ENCODE measurements at regions not wholly inside any gene's neighbourhood (a gene's known extent, or its start where the extent isn't known, plus 50 kb on each side); places are given as distances from the start of the nearest gene placed in this dataset.

- ChIA-PET CTCF (no interaction called here), POLR2A (ENCODE audit: unreplicated experiment) (no interaction called here)
- intact Hi-C loops (cut with micrococcal nuclease) (no loop called here), in situ Hi-C loops (cut with MboI; ENCODE audit: low sequenced_read_pairs) (loop anchor here (25.0 kb wide), 1 partner anchor 109 kb away; no protein-coding TSS in a partner anchor), dilution Hi-C loops (cut with HindIII; ENCODE audit: low sequenced_read_pairs, unreplicated experiment) (no loop called here)
- no peak overlapping the region for H3K18ac ChIP-seq (ENCODE audit: low read depth, low read length)
- no peaks in the 10 kb centered on the region for H3K79me1 ChIP-seq (ENCODE audit: low read depth in 1 of 2, low read length in 2 of 2)
- no peak overlapping the region for H3K56ac ChIP-seq (ENCODE audit: extremely low read depth, insufficient read depth, low read length)
- DNase-seq, result no peak
- H3K4me3 ChIP-seq (ENCODE audit: insufficient read depth, low read depth, low read length), result no peak overlapping the region
- H3K9me3 ChIP-seq (ENCODE audit: control insufficient read depth, insufficient read depth, low read length), result peaks cover 14% of the 10 kb centered on the region
- H3K27ac ChIP-seq (ENCODE audit: insufficient read depth, low read length), result no peak overlapping the region
- H3K4me1 ChIP-seq (ENCODE audit: control insufficient read depth, insufficient read depth, low read length), result no peaks in the 10 kb centered on the region
- H3K27me3 ChIP-seq (ENCODE audit: control insufficient read depth, insufficient read depth, low read length), result no peaks in the 10 kb centered on the region
- H2BK20ac ChIP-seq (ENCODE audit: low read depth, low read length), result no peak overlapping the region
- BruUV-seq (replicated peaks), result no TSS peak
- no peak overlapping the region for H4K91ac ChIP-seq (ENCODE audit: insufficient read depth, low read depth, low read length)
- H3K4ac ChIP-seq (ENCODE audit: low read depth, low read length), result no peak overlapping the region
- 50% methylated on average over 1 of the region's 5 CpGs; no CpG with 5 or more reads in 1 of the 2 experiments for WGBS, 2 experiments (ENCODE audit: extremely low coverage in 2 of 2, insufficient read length in 1 of 2)
- no peak overlapping the region for H3K9ac ChIP-seq (ENCODE audit: low read depth, low read length)
- no peak overlapping the region for H4K8ac ChIP-seq (ENCODE audit: low read depth in 2 of 2, low read length in 2 of 2)
- no peak overlapping the region for H2AK9ac ChIP-seq (replicated peaks; ENCODE audit: low read depth, low read length, poor library complexity)
- H4K20me1 ChIP-seq (ENCODE audit: insufficient read depth, low read length), result no peaks in the 10 kb centered on the region
- no peak overlapping the region for H2AFZ ChIP-seq (replicated peaks; ENCODE audit: low read length, poor library complexity)
- no peak overlapping the region for H3K14ac ChIP-seq (replicated peaks; ENCODE audit: low read depth, low read length)
- no peak overlapping the region for H4K5ac ChIP-seq (ENCODE audit: low read depth, low read length)
- no peak overlapping the region for H2BK5ac ChIP-seq (ENCODE audit: low read depth, low read length, poor library complexity, severe bottlenecking)
- TF ChIP-seq FOS (IDR thresholded peaks at IDR 0.05; ENCODE audit: low read depth, low read length) (no peak), ELK1 (IDR thresholded peaks at IDR 0.05; ENCODE audit: borderline replicate concordance, low read depth, low read length) (no peak), RFX5 (IDR thresholded peaks at IDR 0.05; ENCODE audit: low read depth, low read length) (no peak), RCOR1 (IDR thresholded peaks at IDR 0.05; ENCODE audit: insufficient replicate concordance, low read length) (no peak), MAZ (IDR thresholded peaks at IDR 0.05; ENCODE audit: borderline replicate concordance, low read depth, low read length) (no peak), USF2 (IDR thresholded peaks at IDR 0.05; ENCODE audit: low read depth, low read length) (no peak), SMC3 (IDR thresholded peaks at IDR 0.05; ENCODE audit: low read depth, low read length) (no peak), NFE2L2 (IDR thresholded peaks at IDR 0.05; ENCODE audit: low read depth, low read length) (no peak), CTCF (conservative IDR thresholded peaks at IDR 0.05; ENCODE audit: low read depth, low read length) (no peak), MAFK (IDR thresholded peaks at IDR 0.05; ENCODE audit: low read depth, low read length) (no peak), MXI1 (IDR thresholded peaks at IDR 0.05; ENCODE audit: borderline replicate concordance, low read depth, low read length) (no peak), BHLHE40 (IDR thresholded peaks at IDR 0.05; ENCODE audit: low read depth, low read length) (no peak), CEBPB (IDR thresholded peaks at IDR 0.05; ENCODE audit: low read depth, low read length) (no peak), RAD21 (IDR thresholded peaks at IDR 0.05; ENCODE audit: low read length) (no peak), POLR2A (IDR thresholded peaks at IDR 0.05; ENCODE audit: low read depth, low read length) (no peak), CHD1 (IDR thresholded peaks at IDR 0.05; ENCODE audit: low read depth, low read length) (no peak)
- no peak overlapping the region for H3K23ac ChIP-seq (ENCODE audit: low read depth, low read length)
- H2AK5ac ChIP-seq (ENCODE audit: low read depth, low read length), result no peak overlapping the region
- no peaks in the 10 kb centered on the region for H3K9me1 ChIP-seq (ENCODE audit: insufficient read depth, low read length)
- ATAC-seq (ENCODE audit: low read depth), result no peak
- H3K4me2 ChIP-seq (ENCODE audit: low read depth, low read length), result no peak overlapping the region
- H2BK120ac ChIP-seq (ENCODE audit: low read depth, low read length), result no peak overlapping the region
- H3K36me3 ChIP-seq (ENCODE audit: control insufficient read depth, insufficient read depth, low read length), result no peaks in the 10 kb centered on the region
- no peak overlapping the region for H2BK15ac ChIP-seq (ENCODE audit: low read depth, low read length)
These were observed 231.0 kb upstream of the EEF2KMT start for GRCh38 chr16:5328546-5328945.
